DOHH2 (cell line): ENCODE measurements at regions not wholly inside any gene's neighbourhood (a gene's known extent, or its start where the extent isn't known, plus 50 kb on each side); places are given as distances from the start of the nearest gene placed in this dataset.

Source experiments
- EZH2phosphoT487 ChIP-seq: fragments of 200-600 bp; sonication (generic); IDR thresholded peaks from 2 replicates; pipeline ENCODE4 v1.6.1; 2017; ENCODE audit warnings: borderline replicate concordance, mild to moderate bottlenecking, antibody characterized with exemption, low read length, moderate library complexity, mixed read lengths
- TF ChIP-seq, protein P1 (sequence below): fragments of 200-600 bp; sonication (generic); IDR thresholded peaks from one replicate; pipeline ENCODE4 v1.5.1; 2014; ENCODE audit warnings: antibody characterized with exemption, mild to moderate bottlenecking, low read depth, low read length; ENCODE audit not compliant: poor library complexity, severe bottlenecking

DNA sequence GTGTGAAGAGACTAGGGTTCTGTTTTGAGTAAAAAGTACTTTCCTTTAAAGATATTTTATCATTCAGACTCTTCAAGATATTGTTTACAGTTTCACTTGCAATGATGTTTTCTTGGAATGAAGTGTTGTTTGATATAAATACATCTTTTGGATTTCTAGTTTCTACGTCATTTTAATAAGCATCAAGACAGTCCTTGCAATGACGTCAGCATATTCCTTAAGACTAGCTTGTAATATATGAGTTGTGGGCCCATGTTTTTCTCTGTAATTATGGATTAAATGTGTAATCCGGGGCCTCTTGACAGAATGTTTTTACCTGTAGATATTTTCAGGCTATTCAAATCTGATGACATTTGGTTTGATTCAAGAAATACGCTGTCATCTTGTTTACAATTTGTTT lies 66.1 kb downstream of the RBMX2 start:
- TF ChIP-seq, protein P1, sequence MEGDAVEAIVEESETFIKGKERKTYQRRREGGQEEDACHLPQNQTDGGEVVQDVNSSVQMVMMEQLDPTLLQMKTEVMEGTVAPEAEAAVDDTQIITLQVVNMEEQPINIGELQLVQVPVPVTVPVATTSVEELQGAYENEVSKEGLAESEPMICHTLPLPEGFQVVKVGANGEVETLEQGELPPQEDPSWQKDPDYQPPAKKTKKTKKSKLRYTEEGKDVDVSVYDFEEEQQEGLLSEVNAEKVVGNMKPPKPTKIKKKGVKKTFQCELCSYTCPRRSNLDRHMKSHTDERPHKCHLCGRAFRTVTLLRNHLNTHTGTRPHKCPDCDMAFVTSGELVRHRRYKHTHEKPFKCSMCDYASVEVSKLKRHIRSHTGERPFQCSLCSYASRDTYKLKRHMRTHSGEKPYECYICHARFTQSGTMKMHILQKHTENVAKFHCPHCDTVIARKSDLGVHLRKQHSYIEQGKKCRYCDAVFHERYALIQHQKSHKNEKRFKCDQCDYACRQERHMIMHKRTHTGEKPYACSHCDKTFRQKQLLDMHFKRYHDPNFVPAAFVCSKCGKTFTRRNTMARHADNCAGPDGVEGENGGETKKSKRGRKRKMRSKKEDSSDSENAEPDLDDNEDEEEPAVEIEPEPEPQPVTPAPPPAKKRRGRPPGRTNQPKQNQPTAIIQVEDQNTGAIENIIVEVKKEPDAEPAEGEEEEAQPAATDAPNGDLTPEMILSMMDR, result no peak
- no peak for TF ChIP-seq EZH2phosphoT487
